ENCODE measurements at regions not wholly inside any gene's neighbourhood (a gene's known extent, or its start where the extent isn't known, plus 50 kb on each side); places are given as distances from the start of the nearest gene placed in this dataset.

DNA sequence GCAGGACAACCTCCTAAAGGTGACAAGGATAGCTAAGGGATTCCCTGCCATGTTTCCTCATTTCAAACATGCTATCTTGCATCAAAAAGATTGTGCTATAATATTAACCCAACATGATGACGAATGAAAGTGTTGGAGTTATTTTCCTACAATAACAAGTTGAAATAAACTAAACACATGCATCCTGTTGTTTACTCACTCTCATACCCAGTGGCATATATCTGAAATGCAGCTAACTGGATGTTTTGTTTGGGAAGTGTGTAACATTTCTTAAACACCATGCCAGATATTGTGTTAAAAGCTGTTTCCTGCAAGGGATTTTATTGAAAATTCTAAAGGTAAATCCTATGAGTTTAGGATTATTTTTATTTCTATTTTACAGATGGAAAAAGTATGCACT, 139.6 kb downstream of the TFPI2 start:
- TF ChIP-seq CTCF (IDR thresholded peaks at IDR 0.05; ENCODE audit: low read depth, low read length, missing input control) (no peak), SP1 (IDR thresholded peaks at IDR 0.05) (no peak), ZBTB33 (IDR thresholded peaks at IDR 0.05) (no peak), GABPA (IDR thresholded peaks at IDR 0.05 in 1 of 2, conservative IDR thresholded peaks at IDR 0.05 in 1 of 2) (no peak), FOXA1 (IDR thresholded peaks at IDR 0.05) (no peak), MAX (IDR thresholded peaks at IDR 0.05) (no peak), YY1 (IDR thresholded peaks at IDR 0.05) (no peak), JUND (IDR thresholded peaks at IDR 0.05) (no peak), EGR1 (IDR thresholded peaks at IDR 0.05; ENCODE audit: low read depth in 2 of 2) (no peak), HNF4A (conservative IDR thresholded peaks at IDR 0.05) (no peak), HNF4G (IDR thresholded peaks at IDR 0.05) (no peak)
- TF ChIP-seq, protein P1, sequence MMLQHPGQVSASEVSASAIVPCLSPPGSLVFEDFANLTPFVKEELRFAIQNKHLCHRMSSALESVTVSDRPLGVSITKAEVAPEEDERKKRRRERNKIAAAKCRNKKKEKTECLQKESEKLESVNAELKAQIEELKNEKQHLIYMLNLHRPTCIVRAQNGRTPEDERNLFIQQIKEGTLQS (IDR thresholded peaks at IDR 0.05), result no peak

All from liver (tissue), 3 donors.